ENCODE measurements at regions not wholly inside any gene's neighbourhood (a gene's known extent, or its start where the extent isn't known, plus 50 kb on each side); places are given as distances from the start of the nearest gene placed in this dataset.

GRCh38 chr14:42736408-42736807, 1129.7 kb downstream of the LRFN5 start:
- no peak for DNase-seq
- Histone ChIP-seq H3K9me1 (ENCODE audit: insufficient read depth, low read length) (no peaks in the 10 kb centered on the region), H3K36me3 (ENCODE audit: control insufficient read depth, insufficient read depth, low read length) (no peaks in the 10 kb centered on the region), H4K5ac (ENCODE audit: low read depth, low read length) (no peak overlapping the region), H2AFZ (replicated peaks; ENCODE audit: low read length, poor library complexity) (no peak overlapping the region), H2BK20ac (ENCODE audit: low read depth, low read length) (no peak overlapping the region), H4K91ac (ENCODE audit: insufficient read depth, low read depth, low read length) (no peak overlapping the region), H3K23ac (ENCODE audit: low read depth, low read length) (no peak overlapping the region), H3K14ac (replicated peaks; ENCODE audit: low read depth, low read length) (no peak overlapping the region), H3K4ac (ENCODE audit: low read depth, low read length) (no peak overlapping the region), H3K9me3 (ENCODE audit: control insufficient read depth, insufficient read depth, low read length) (no peaks in the 10 kb centered on the region), H3K56ac (ENCODE audit: extremely low read depth, insufficient read depth, low read length) (no peak overlapping the region), H2BK15ac (ENCODE audit: low read depth, low read length) (no peak overlapping the region), H3K4me3 (ENCODE audit: insufficient read depth, low read depth, low read length) (no peak overlapping the region), H2AK5ac (ENCODE audit: low read depth, low read length) (no peak overlapping the region), H3K79me1 (ENCODE audit: low read depth in 1 of 2, low read length in 2 of 2) (no peaks in the 10 kb centered on the region), H3K27ac (ENCODE audit: insufficient read depth, low read length) (no peak overlapping the region), H3K4me1 (ENCODE audit: control insufficient read depth, insufficient read depth, low read length) (no peaks in the 10 kb centered on the region), H2AK9ac (replicated peaks; ENCODE audit: low read depth, low read length, poor library complexity) (no peak overlapping the region), H3K9ac (ENCODE audit: low read depth, low read length) (no peak overlapping the region), H2BK120ac (ENCODE audit: low read depth, low read length) (no peak overlapping the region), H3K4me2 (ENCODE audit: low read depth, low read length) (no peak overlapping the region), H4K8ac (ENCODE audit: low read depth in 2 of 2, low read length in 2 of 2) (no peak overlapping the region), H4K20me1 (ENCODE audit: insufficient read depth, low read length) (no peaks in the 10 kb centered on the region), H3K27me3 (ENCODE audit: control insufficient read depth, insufficient read depth, low read length) (no peaks in the 10 kb centered on the region), H3K18ac (ENCODE audit: low read depth, low read length) (no peak overlapping the region), H2BK5ac (ENCODE audit: low read depth, low read length, poor library complexity, severe bottlenecking) (no peak overlapping the region)
- in situ Hi-C loops (cut with MboI; ENCODE audit: low sequenced_read_pairs) = no loop called here
- WGBS, 2 experiments (ENCODE audit: extremely low coverage in 2 of 2, insufficient read length in 1 of 2) = no CpG with 5 or more reads among the region's 1 CpG
- CTCF ChIA-PET = no interaction called here
- POLR2A ChIA-PET (ENCODE audit: unreplicated experiment) = no interaction called here
- TF ChIP-seq SMC3 (IDR thresholded peaks at IDR 0.05; ENCODE audit: low read depth, low read length) (no peak), FOS (IDR thresholded peaks at IDR 0.05; ENCODE audit: low read depth, low read length) (no peak)
- no peak for ATAC-seq (ENCODE audit: low read depth)
- no TSS peak for BruUV-seq (replicated peaks)
- dilution Hi-C loops (cut with HindIII; ENCODE audit: low sequenced_read_pairs, unreplicated experiment) = no loop called here
- intact Hi-C loops (cut with micrococcal nuclease) = no loop called here
